ENCODE measurements at regions not wholly inside any gene's neighbourhood (a gene's known extent, or its start where the extent isn't known, plus 50 kb on each side); places are given as distances from the start of the nearest gene placed in this dataset.

- H4K91ac ChIP-seq (replicated peaks; ENCODE audit: insufficient read length, low read length) = no peak overlapping the region
- no peak overlapping the region for H3K14ac ChIP-seq (ENCODE audit: insufficient read length)
- FAIRE-seq (no peak), DNase-seq (ENCODE audit: low read depth in 1 of 2, low spot score in 2 of 2) (no peak)
- ChIA-PET POLR2A (ENCODE audit: partially characterized antibody) (interaction anchor here (0.8 to 2.2 kb wide), 7 partner anchors 10 to 81 kb away, joined by 3 to 14 read pairs (median 3); partner anchors contain the start of gene CADPS), CTCF (ENCODE audit: partially characterized antibody) (interaction anchor here (0.6 to 1.8 kb wide), 4 partner anchors 83 to 334 kb away, joined by 3 to 4 read pairs (median 3); no protein-coding TSS in a partner anchor)
- no peak overlapping the region for H3K56ac ChIP-seq (replicated peaks; ENCODE audit: insufficient read length, low read depth, low read length)
- no peak overlapping the region for H2BK12ac ChIP-seq (ENCODE audit: low read depth, low read length)
- peaks cover 2 to 67% (median 18%) of the 10 kb centered on the region in 4 experiments; a peak in 5 of 8 replicates for H3K36me3 ChIP-seq (ENCODE audit: control insufficient read depth in 2 of 4, insufficient read depth in 4 of 4, low read length in 3 of 4)
- H3K23me2 ChIP-seq (ENCODE audit: low read depth, low read length) = peaks cover 1% of the 10 kb centered on the region; the same call in 1 of the 2 replicates
- H3K4me1 ChIP-seq (replicated peaks in 1 of 4; ENCODE audit: control insufficient read depth in 3 of 4, insufficient read depth in 4 of 4, low read length in 3 of 4) = peaks cover 0 to 6% (median 1%) of the 10 kb centered on the region in 4 experiments; a peak in 3 of 7 replicates
- no peaks in the 10 kb centered on the region for H3K27me3 ChIP-seq (replicated peaks in 1 of 4; ENCODE audit: control insufficient read depth in 3 of 4, extremely low read depth in 1 of 4, insufficient read depth in 3 of 4, low read length in 3 of 4)
- no peak overlapping the region for H2BK20ac ChIP-seq (ENCODE audit: low read length)
- WGBS, 2 experiments (ENCODE audit: extremely low coverage in 1 of 2, insufficient coverage in 1 of 2, insufficient read length in 1 of 2, insufficient replicate concordance in 2 of 2, low coverage in 1 of 2, low lambda C conversion rate in 2 of 2, missing lambda C conversion rate in 1 of 2) = 78% methylated on average over 2 of the region's 2 CpGs; no CpG with 5 or more reads in 1 of the 2 experiments
- no peak overlapping the region for H2BK5ac ChIP-seq (ENCODE audit: low read depth, low read length)
- no peak overlapping the region for H3K4ac ChIP-seq (replicated peaks; ENCODE audit: insufficient read length, low read depth, low read length)
- no peak overlapping the region for H4K5ac ChIP-seq (ENCODE audit: insufficient read length, low read depth, low read length)
- no peaks in the 10 kb centered on the region for H3K9me3 ChIP-seq (ENCODE audit: insufficient read depth in 2 of 2, low read depth in 1 of 2, low read length in 1 of 2)
- no peak overlapping the region for H3K4me2 ChIP-seq (ENCODE audit: insufficient read depth in 1 of 2, low read depth in 2 of 2, low read length in 2 of 2)
- H3K79me1 ChIP-seq (ENCODE audit: low read depth, low read length) = peaks cover 2% of the 10 kb centered on the region
- no peak overlapping the region for H2AFZ ChIP-seq (ENCODE audit: low read length)
- H3K27ac ChIP-seq (ENCODE audit: low read depth, low read length) = no peak overlapping the region
- peaks cover 2 to 55% of the 10 kb centered on the region in 2 experiments; a peak in 3 of 4 replicates for H3K79me2 ChIP-seq (ENCODE audit: control insufficient read depth in 1 of 2, insufficient read depth in 2 of 2, low read length in 2 of 2)
- no peak overlapping the region for H3K18ac ChIP-seq (ENCODE audit: extremely low read depth, low read length)
- H2BK15ac ChIP-seq (ENCODE audit: low read length) = no peak overlapping the region
- H2BK120ac ChIP-seq (replicated peaks; ENCODE audit: low read depth, low read length) = no peak overlapping the region
- no peak overlapping the region for H3K23ac ChIP-seq (ENCODE audit: insufficient read length)
- peaks cover 0 to 2% of the 10 kb centered on the region in 2 experiments for H4K20me1 ChIP-seq (replicated peaks in 1 of 2; ENCODE audit: control insufficient read depth in 1 of 2, insufficient read depth in 2 of 2, low read length in 2 of 2)
- no peak overlapping the region for H4K8ac ChIP-seq (ENCODE audit: extremely low read depth, insufficient read depth, low read length)
- H3K9ac ChIP-seq (replicated peaks in 1 of 4; ENCODE audit: extremely low read depth in 1 of 4, low read depth in 3 of 4, low read length in 3 of 4) = no peak overlapping the region
- no peak overlapping the region for H2AK5ac ChIP-seq (ENCODE audit: low read depth, low read length)
- no peak overlapping the region for H3K4me3 ChIP-seq (ENCODE audit: extremely low read depth in 1 of 4, insufficient read depth in 2 of 4, low read depth in 3 of 4, low read length in 4 of 4)
- TF ChIP-seq POU5F1 (IDR thresholded peaks at IDR 0.05; ENCODE audit: low read depth, low read length) (no peak), RFX5 (IDR thresholded peaks at IDR 0.05; ENCODE audit: borderline replicate concordance, low read depth, low read length) (no peak), PHF8 (conservative IDR thresholded peaks at IDR 0.05; ENCODE audit: low read depth, low read length) (no peak), BRCA1 (IDR thresholded peaks at IDR 0.05; ENCODE audit: low read depth, low read length) (no peak), YY1 (IDR thresholded peaks at IDR 0.05; ENCODE audit: low read depth, low read length) (no peak), SRF (IDR thresholded peaks at IDR 0.05; ENCODE audit: low read depth, low read length) (no peak), EZH2 (IDR thresholded peaks at IDR 0.05; ENCODE audit: low read depth, low read length, severe bottlenecking) (no peak), RXRA (IDR thresholded peaks at IDR 0.05; ENCODE audit: insufficient read depth, low read depth, low read length) (no peak), SIRT6 (IDR thresholded peaks at IDR 0.05; ENCODE audit: low read length) (no peak), ATF3 (IDR thresholded peaks at IDR 0.05; ENCODE audit: insufficient read depth, low read depth, low read length) (no peak), POLR2A (IDR thresholded peaks at IDR 0.05; ENCODE audit: control extremely low read depth in 1 of 2, low read depth in 2 of 2, low read length in 2 of 2) (no peak), TCF12 (IDR thresholded peaks at IDR 0.05; ENCODE audit: low read depth, low read length) (no peak), HDAC2 (IDR thresholded peaks at IDR 0.05; ENCODE audit: borderline replicate concordance in 1 of 2, low read depth in 2 of 2, low read length in 2 of 2) (no peak)
Observed at GRCh38 chr3:62956411-62956810, 81.2 kb upstream of the CADPS start.
